NCI-H1092 (cell line): ENCODE measurements at regions not wholly inside any gene's neighbourhood (a gene's known extent, or its start where the extent isn't known, plus 50 kb on each side); places are given as distances from the start of the nearest gene placed in this dataset.
"Not testable (repeated sequence)": the region's sequence is repeated elsewhere in the genome, so short reads cannot be mapped to it uniquely, and the experiment has no call there.

Source experiments
- DNase-seq: peaks from one replicate; lab custom pipeline; 2025; lab: John Stamatoyannopoulos, UW

DNA sequence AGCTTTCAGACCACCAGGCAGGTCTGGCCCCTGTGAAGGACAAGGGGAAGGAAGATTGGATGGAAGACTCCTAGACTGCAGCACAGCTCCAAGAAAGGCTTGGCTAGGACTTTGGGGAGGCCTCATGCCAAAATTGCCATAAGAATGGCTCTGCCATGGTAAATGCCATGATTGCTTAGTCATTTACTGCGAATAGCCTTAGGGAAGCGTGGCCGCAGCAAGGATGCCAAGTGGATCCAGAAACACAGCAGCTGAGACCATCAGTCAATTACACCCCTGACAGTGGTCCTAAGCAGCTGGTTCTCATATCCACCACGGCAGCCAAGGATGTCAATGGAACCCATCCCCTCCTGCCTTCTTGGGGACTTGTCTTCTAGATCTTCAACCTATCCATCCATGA, 88.2 kb upstream of the AUTS2 start:
- DNase-seq: no peak

DNA sequence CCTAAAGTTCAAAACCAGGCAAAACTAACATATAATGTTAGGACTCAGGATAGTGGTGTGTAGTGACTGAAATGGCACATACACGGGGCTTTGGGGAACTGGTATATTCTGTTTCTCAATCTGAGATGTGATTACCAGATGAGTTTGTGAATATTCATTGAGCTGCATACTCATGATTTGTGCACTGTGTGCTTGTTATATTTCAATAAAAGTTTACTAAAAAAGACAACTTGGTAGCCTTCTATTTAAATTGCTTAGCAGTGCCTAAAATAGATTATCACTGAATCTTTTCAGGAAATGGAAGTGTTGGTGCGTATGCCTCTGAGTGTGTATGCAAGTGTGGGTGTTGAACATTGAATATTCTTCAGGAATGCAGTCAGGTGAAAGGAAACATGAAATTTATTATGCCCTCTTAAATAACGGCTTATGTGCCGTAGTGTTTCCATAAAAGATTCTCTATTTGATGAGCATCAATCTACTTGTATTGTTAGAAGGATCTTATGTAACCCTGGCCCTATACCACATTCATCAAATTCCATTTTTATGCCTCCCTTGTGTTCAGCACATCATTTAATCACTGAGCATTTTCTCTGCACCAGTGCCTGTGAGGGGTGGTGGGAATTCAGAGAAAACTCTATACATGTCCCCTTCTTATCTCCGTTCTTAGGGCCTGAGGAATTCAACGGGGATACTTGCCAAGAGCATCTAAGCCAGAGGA, 82.6 kb upstream of the AUTS2 start:
- DNase-seq: no peak

DNA sequence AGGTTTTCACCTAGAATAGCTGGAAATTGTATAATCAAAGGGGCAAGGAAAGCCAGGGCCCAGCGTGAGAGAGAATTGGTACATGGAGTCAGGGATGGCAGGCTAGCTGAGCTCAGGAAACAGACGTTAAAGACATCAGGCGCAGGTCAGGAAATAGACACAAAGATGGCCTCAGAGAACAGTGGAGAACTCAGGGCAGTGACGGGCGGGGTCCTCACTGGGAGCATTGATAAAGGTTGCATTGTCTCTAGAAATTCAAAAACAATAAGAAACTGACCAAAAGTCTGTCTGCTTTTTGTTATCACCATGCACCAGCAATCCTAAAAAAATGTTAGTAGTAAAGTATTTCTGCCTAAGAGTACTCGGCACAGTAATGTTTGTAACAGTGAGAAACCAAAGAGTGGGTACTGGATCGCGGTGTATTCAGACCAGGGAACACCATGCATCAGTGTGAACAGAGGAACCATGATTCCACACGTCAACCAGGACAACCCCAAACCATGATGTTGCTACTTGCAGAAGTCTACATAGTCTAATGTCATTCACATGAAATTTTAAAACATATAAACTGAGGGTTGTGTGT, 81.9 kb upstream of the AUTS2 start:
- no peak for DNase-seq

DNA sequence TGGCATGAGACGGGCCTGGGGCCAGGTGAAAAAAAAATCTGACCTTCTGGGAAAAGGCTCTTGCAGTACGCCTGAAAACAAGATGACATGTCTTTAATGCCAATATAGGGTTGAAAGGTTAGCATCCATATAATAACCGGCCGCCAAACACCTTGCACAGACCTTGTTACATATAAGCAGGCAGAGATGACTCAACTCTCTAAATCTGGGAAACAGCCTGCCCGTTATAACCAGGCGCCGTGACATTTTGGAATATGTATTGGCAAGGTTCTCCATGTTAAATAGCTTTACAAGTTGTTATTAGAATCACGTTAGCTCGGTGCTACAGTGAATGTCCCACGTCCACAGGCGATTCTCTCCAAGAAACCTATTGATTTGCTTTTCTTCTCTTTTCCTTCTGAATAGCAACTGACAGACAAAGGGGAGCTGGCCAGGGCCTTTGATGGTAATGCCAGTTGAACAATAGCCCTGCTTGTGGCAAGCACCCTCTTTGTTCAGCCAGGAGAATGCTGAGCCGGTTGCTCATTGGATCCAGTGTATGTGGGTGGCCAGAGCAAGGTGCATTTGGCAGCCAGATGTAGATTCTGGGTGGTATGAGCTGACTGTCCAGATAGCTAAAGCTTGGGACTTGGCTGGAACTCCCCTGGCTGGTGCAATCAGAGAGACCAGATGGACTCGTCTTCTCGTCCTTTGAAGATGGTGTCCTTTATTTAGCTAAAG, 80.1 kb upstream of the AUTS2 start:
- DNase-seq: no peak

DNA sequence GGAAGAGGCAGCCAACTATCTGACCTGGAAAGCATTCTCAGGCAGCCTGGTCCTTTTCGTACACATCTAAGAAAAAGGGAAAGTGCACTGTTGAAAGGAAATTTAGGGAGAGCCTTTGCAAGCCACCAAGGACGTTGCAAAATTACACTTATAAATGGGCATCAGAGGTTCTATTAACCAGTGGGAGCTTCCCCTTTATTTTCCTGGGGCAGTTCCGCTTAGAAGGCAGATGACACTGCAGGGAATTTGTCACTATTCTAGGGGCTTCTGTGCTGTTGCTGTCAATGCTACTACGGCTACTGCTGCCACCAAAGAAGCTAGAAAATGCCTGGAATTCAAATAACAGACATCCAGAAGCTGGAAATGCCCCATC, 79.6 kb upstream of the AUTS2 start:
- no peak for DNase-seq

DNA sequence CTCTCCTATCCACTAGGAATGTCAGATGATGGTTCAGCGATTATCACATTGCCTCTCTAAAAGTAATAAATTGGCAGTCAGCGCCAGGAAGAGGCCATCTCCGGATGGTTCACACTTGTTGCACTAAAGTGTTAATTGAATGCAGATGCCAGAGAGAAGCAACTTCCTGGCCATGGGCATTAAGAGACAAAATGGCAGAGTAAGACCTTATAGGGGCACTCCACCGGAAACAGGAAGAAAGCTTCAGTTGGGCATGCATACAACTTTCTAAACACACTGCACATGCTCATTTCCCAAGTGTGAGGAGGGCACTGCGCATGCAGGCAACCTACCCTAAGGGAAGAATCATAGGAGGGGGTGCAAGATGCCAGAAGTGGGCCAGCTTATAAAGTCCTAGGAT, 71.7 kb upstream of the AUTS2 start:
- no peak for DNase-seq

DNA sequence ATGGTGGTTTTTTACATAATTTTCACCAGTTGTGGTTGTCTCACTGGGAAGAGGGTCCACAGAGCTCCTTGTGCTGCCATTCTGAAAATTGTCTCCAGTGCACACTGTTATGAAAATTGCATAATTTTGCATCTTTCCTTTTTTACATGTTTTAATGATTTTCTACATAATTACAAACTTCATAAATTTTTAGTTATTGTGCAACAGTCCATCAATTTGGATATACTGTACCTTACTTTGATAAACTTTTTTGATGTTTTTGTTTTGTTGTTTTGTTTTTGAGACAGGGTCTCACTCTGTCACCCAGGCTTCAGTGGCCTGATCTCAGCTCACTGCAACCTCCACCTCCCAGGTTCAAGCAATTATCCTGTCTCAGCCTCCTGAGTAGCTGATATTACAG, 70.6 kb upstream of the AUTS2 start:
- DNase-seq: no peak

DNA sequence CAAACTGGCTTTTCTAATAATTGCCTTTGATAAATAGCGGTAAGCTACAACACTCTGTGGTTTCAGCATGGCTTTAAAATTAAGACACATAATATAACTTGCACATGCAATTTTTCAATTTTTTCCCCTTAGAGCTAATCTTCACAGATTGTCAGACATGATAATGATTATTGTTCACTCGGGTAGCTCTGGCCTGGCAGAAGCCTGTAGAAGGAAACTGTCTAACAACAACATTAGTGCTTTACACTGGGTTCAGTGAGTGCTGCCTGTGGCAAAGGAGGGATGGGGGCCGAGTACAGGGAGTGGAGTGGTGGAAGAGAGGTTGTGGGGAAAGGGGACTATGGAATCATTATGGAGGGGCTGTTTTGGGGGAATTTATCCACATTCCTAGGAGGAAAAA, 67.2 kb upstream of the AUTS2 start:
- no peak for DNase-seq

DNA sequence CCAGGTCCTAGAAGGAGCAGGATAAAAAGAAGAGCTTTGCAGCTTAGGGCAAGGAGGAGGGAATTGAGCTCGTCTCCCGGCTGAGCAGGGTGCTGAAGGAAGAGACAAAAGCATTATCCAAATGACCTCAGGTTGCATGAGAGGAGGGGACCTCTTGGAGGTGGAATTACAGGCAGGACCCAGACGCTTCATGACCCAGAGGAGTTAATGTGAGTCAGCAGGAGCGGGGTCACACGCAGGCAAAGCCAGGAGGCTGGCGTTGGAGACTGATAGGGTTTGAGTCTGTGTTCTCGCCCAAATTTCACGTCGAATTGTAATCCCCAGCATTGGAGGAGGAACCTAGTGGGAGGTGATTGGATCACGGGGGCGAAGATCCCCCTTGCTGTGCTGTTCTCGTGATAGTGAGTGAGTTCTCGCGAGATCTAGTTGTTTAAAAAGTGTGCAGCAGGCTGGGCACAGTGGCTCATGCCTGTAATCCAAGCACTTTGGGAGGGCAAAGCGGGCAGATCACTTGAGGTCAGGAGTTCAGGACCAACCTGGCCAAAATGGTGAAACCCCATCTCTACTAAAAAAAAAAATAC, 63.7 kb upstream of the AUTS2 start:
- no peak for DNase-seq

DNA sequence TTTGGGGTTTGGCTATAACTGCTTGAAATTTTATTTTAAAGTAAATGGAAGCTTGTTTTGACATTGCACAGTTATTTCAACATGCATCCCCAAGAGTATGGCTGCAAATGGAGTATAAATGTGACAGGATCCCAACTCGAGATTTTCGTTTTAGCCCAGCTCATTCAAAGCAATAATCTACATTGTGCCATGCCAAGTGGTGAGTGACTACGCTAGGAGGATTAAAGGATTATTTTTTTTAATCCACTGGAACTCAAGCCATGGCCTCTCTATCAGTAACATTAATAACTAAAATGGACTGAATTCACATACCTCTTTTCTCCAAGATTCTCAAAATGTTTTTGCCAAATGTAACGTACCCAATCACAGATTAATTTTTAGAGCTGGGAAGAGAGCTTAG, 60.6 kb upstream of the AUTS2 start:
- DNase-seq: no peak

DNA sequence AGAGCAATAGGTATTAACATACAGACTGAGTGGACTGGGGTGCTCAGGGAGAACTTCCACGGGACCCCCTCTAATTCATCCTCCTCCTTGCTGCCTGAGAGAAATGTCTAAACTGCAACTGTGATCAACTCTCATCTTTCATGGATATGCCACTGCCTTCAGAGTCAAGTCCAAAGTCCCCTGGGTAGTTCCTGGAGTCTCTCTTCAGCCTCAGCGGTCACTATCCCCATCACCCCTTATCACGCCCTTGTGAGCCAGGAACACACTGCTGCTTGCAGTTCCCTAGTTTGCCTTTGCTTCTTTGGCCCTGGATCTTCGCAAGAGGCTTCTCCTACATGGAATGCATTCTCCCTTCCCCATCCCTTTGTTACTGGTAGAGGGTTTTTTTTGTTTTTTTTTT, 58.7 kb upstream of the AUTS2 start:
- DNase-seq: no peak

DNA sequence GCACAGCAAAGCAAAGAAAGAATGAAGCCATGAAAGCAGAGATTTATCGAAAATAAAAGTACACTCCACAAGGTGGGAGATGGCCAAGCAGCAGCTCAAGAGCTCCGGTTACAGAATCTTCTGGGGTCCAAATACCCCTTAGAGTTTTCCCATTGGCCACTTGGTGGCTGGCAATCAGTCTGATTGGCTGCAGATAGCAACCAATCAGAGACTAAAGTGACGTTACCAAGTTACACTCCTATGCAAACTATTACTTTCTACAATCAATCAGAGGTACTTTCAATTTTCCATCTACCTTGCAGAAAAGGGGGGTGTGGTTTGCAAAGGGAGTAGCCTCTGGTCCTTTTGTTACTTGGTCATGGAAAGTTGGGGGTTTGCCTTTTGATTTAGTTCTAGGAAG, 58.0 kb upstream of the AUTS2 start:
- no peak for DNase-seq

DNA sequence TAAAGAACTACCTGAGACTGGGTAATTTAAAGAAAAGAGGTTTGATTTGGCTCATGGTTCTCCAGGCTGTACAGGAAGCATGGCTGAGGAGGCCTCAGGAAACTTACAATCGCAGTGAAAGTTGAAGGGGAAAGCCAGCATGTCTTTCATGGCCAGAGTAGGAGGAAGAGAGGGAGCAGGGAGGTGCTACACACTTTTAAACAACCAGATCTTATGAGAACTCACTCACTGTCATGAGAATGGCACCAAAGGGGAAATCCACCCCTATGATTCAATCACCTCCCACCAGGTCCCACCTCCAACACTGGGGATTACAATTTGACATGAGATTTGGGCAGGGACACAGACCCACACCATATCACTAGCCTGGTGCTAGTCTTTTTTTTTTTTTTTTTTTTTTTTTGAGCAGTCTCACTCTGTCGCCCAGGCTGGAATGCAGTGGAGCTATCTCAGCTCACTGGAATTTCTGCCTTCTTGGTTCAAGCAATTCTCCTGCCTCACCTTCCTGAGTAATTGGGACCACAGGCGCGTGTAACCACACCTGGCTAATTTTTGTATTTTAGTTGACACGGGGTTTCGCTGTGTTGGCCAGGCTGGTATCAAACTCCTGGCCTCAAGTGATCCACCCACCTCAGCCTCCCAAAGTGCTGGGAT, 56.4 kb upstream of the AUTS2 start:
- not testable (repeated sequence) for DNase-seq

DNA sequence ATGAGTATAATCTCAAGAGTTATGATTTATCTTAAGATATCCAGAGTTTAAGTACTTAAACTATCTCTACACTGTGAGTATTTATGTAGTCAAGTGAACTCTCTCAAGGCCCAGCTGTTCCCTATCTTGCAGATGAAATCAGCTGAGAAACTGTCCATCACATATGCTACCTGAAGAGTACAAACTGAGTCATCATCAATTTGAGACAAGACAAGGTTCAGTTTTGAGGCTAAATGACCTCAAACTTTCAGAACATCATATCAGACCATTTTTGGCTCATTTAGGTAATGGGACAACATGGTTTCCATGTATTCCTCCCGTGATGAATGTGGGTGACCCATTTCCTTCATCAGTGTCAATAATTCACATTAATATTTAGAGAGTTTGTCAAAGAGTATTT, 53.1 kb upstream of the AUTS2 start:
- no peak for DNase-seq
